IPS DF 6.9 (cell line): ENCODE measurements at regions not wholly inside any gene's neighbourhood (a gene's known extent, or its start where the extent isn't known, plus 50 kb on each side); places are given as distances from the start of the nearest gene placed in this dataset.

Source experiments
- DNase-seq: peaks from one replicate; pipeline ENCODE4 v3.0.0-alpha.2; 2013; ENCODE audit warnings: low read depth, low spot score
- H3K27ac ChIP-seq: one replicate; pipeline ENCODE4 v1.5.1; 2013; ENCODE audit warnings: low read length, control low read depth
- H3K27me3 ChIP-seq: 2 replicates; pipeline ENCODE4 v1.6.1; 2013; ENCODE audit warnings: mild to moderate bottlenecking, low read length; ENCODE audit not compliant: control insufficient read depth, insufficient read depth
- H3K36me3 ChIP-seq: 2 replicates; pipeline ENCODE4 v1.6.1; 2013; ENCODE audit warnings: low read length; ENCODE audit not compliant: control insufficient read depth, insufficient read depth
- H3K4me1 ChIP-seq: 2 replicates; pipeline ENCODE4 v1.6.1; 2013; ENCODE audit warnings: low read length; ENCODE audit not compliant: control insufficient read depth, insufficient read depth
- H3K4me3 ChIP-seq: 2 replicates; pipeline ENCODE4 v1.5.1; 2013; ENCODE audit warnings: mild to moderate bottlenecking, low read length
- H3K9me3 ChIP-seq: 2 replicates; pipeline ENCODE4 v1.6.1; 2013; ENCODE audit warnings: low read length, inconsistent platforms; ENCODE audit not compliant: control insufficient read depth, insufficient read depth
- WGBS: extraction: QIAGEN DNeasy Blood & Tissue Kit; methylation state at CpG from one replicate; pipeline ENCODE4 v1.1.7; 2013; ENCODE audit warnings: mixed read lengths, missing lambda C conversion rate; ENCODE audit not compliant: insufficient read length, insufficient coverage; 5-methylcytosine and 5-hydroxymethylcytosine counted together

GRCh38 chr18:67145586-67146292 is 370.8 kb downstream of the DSEL start:
- Histone ChIP-seq H3K4me3 (no peak overlapping the region), H3K27ac (no peak overlapping the region), H3K36me3 (no peaks in the 10 kb centered on the region), H3K4me1 (no peaks in the 10 kb centered on the region), H3K27me3 (no peaks in the 10 kb centered on the region), H3K9me3 (no peaks in the 10 kb centered on the region)
- no CpG with 5 or more reads among the region's 9 CpGs for WGBS
- no peak for DNase-seq

GRCh38 chr18:67144329-67144728 is 372.2 kb downstream of the DSEL start:
- Histone ChIP-seq H3K36me3 (no peaks in the 10 kb centered on the region), H3K27me3 (no peaks in the 10 kb centered on the region), H3K4me1 (no peaks in the 10 kb centered on the region), H3K27ac (no peak overlapping the region), H3K9me3 (no peaks in the 10 kb centered on the region), H3K4me3 (no peak overlapping the region)
- no CpG with 5 or more reads among the region's 4 CpGs for WGBS
- no peak for DNase-seq

GRCh38 chr18:67143028-67143427 is 373.5 kb downstream of the DSEL start:
- Histone ChIP-seq H3K9me3 (no peaks in the 10 kb centered on the region), H3K27me3 (no peaks in the 10 kb centered on the region), H3K27ac (no peak overlapping the region), H3K4me3 (no peak overlapping the region), H3K36me3 (no peaks in the 10 kb centered on the region), H3K4me1 (no peaks in the 10 kb centered on the region)
- WGBS, result no CpG with 5 or more reads among the region's 5 CpGs
- DNase-seq, result no peak

GRCh38 chr18:67142604-67143003 is 373.9 kb downstream of the DSEL start:
- H3K4me1 ChIP-seq, result no peaks in the 10 kb centered on the region
- no CpG with 5 or more reads among the region's 5 CpGs for WGBS
- H3K36me3 ChIP-seq, result no peaks in the 10 kb centered on the region
- H3K27ac ChIP-seq, result no peak overlapping the region
- DNase-seq, result no peak
- no peak overlapping the region for H3K4me3 ChIP-seq
- no peaks in the 10 kb centered on the region for H3K9me3 ChIP-seq
- no peaks in the 10 kb centered on the region for H3K27me3 ChIP-seq

- no peaks in the 10 kb centered on the region for H3K27me3 ChIP-seq
- H3K9me3 ChIP-seq, result no peaks in the 10 kb centered on the region
- no peaks in the 10 kb centered on the region for H3K4me1 ChIP-seq
- H3K36me3 ChIP-seq, result no peaks in the 10 kb centered on the region
- no CpG with 5 or more reads among the region's 2 CpGs for WGBS
- no peak for DNase-seq
- H3K4me3 ChIP-seq, result no peak overlapping the region
- H3K27ac ChIP-seq, result no peak overlapping the region
Measured at GRCh38 chr18:67140495-67140894, 376.0 kb downstream of the DSEL start.

- no peaks in the 10 kb centered on the region for H3K27me3 ChIP-seq
- WGBS, result no CpG with 5 or more reads among the region's 1 CpG
Measured at GRCh38 chr18:67139899-67140298, 376.6 kb downstream of the DSEL start.

GRCh38 chr18:67135981-67136380 is 380.5 kb downstream of the DSEL start:
- Histone ChIP-seq H3K4me1 (no peaks in the 10 kb centered on the region), H3K27ac (no peak overlapping the region), H3K9me3 (no peaks in the 10 kb centered on the region), H3K36me3 (no peaks in the 10 kb centered on the region), H3K4me3 (no peak overlapping the region), H3K27me3 (no peaks in the 10 kb centered on the region)
- no CpG with 5 or more reads among the region's 4 CpGs for WGBS
- no peak for DNase-seq

More at GRCh38 chr18:67139899-67140298, 376.6 kb downstream of the DSEL start:
- Histone ChIP-seq H3K4me3 (no peak overlapping the region), H3K4me1 (no peaks in the 10 kb centered on the region), H3K27ac (no peak overlapping the region), H3K36me3 (no peaks in the 10 kb centered on the region), H3K9me3 (no peaks in the 10 kb centered on the region)
- DNase-seq, result no peak

- Histone ChIP-seq H3K27me3 (no peaks in the 10 kb centered on the region), H3K27ac (no peak overlapping the region), H3K4me1 (no peaks in the 10 kb centered on the region), H3K36me3 (no peaks in the 10 kb centered on the region), H3K4me3 (no peak overlapping the region), H3K9me3 (no peaks in the 10 kb centered on the region)
- no peak for DNase-seq
- no CpG with 5 or more reads among the region's 4 CpGs for WGBS
Measured at GRCh38 chr18:67134911-67135310, 381.6 kb downstream of the DSEL start.

- no peak for DNase-seq
- WGBS, result no CpG with 5 or more reads among the region's 3 CpGs
- H3K4me1 ChIP-seq, result no peaks in the 10 kb centered on the region
- H3K27ac ChIP-seq, result no peak overlapping the region
- no peaks in the 10 kb centered on the region for H3K9me3 ChIP-seq
- no peak overlapping the region for H3K4me3 ChIP-seq
- H3K36me3 ChIP-seq, result no peaks in the 10 kb centered on the region
- no peaks in the 10 kb centered on the region for H3K27me3 ChIP-seq
Measured at GRCh38 chr18:67133669-67134068, 382.9 kb downstream of the DSEL start.

GRCh38 chr18:67132919-67133318 is 383.6 kb downstream of the DSEL start:
- Histone ChIP-seq H3K27me3 (no peaks in the 10 kb centered on the region), H3K4me3 (no peak overlapping the region), H3K4me1 (no peaks in the 10 kb centered on the region), H3K27ac (no peak overlapping the region), H3K9me3 (no peaks in the 10 kb centered on the region), H3K36me3 (no peaks in the 10 kb centered on the region)
- DNase-seq, result no peak
- WGBS, result no CpG with 5 or more reads among the region's 2 CpGs

GRCh38 chr18:67131498-67131897 is 385.0 kb downstream of the DSEL start:
- Histone ChIP-seq H3K36me3 (no peaks in the 10 kb centered on the region), H3K9me3 (no peaks in the 10 kb centered on the region), H3K27me3 (no peaks in the 10 kb centered on the region), H3K4me1 (no peaks in the 10 kb centered on the region), H3K4me3 (no peak overlapping the region), H3K27ac (no peak overlapping the region)
- WGBS, result no CpG with 5 or more reads among the region's 1 CpG
- DNase-seq, result no peak
